ENCODE measurements at regions not wholly inside any gene's neighbourhood (a gene's known extent, or its start where the extent isn't known, plus 50 kb on each side); places are given as distances from the start of the nearest gene placed in this dataset.

DNA sequence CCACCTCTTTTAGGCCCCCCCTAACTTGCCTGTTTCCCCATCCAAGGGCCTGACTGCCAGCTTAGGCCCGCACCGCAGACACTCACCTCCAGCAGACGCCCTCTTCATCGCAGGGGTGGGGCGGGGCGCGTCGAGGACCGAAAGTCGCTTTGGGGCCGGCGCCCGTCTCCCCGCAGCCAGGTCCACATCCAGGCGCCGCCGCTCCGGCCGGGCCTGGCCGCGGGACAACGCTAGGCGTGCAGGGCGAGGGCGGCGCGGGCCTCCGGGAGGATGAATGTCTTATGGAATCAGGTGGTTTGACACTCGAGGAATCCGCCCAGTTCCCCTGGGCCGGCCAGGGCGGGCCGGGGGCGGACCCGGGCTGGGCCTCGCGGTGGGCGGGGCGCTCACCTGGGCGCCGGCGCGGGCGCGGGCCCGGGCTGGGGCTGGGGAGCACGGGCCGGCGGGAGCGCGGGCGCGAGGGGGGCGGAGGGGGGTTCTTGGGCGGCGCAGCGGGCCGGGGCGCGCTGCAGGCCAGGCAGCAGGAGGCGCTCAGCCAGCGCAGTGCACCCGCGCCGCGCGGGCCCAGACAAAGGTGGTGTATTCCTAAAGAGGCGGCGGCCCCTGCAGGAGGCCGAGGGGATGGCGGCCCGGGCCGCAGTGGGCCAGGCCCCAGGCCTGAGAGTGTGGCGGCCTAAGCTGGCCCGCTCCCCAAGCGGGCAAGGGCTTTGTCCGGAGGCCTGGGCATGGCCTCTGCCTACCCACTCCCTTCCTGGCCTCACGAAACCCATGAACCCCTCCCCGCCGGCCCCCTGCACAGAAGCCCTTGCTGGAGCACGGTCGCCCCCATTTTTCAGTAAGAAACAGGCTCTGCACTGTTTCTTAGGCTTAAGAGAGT, 177.6 kb downstream of the IGLL1 start:
- WGBS, 2 donors, result 6 to 12% methylated on average over 82 of the region's 82 CpGs
- DNase-seq, result peak; percentile 67
- intact Hi-C loops (cut with DNase I), result loop anchor here (1.0 kb wide), 1 partner anchor 137 kb away; no protein-coding TSS in a partner anchor
- Histone ChIP-seq H3K27me3 (peaks cover 0 to 12% (median 0%) of the 10 kb centered on the region in 3 donors), H3K9me3 (no peaks in the 10 kb centered on the region), H3K4me1 (peaks cover 0 to 10% (median 9%) of the 10 kb centered on the region in 4 donors), H3K27ac (peak overlapping the region in 1 of 4 donors; percentile 51), H3K36me3 (no peaks in the 10 kb centered on the region), H3K4me3 (peak overlapping the region in 3 of 4 donors; percentile 42 to 44 (median 43))
- TF ChIP-seq, protein P1, sequence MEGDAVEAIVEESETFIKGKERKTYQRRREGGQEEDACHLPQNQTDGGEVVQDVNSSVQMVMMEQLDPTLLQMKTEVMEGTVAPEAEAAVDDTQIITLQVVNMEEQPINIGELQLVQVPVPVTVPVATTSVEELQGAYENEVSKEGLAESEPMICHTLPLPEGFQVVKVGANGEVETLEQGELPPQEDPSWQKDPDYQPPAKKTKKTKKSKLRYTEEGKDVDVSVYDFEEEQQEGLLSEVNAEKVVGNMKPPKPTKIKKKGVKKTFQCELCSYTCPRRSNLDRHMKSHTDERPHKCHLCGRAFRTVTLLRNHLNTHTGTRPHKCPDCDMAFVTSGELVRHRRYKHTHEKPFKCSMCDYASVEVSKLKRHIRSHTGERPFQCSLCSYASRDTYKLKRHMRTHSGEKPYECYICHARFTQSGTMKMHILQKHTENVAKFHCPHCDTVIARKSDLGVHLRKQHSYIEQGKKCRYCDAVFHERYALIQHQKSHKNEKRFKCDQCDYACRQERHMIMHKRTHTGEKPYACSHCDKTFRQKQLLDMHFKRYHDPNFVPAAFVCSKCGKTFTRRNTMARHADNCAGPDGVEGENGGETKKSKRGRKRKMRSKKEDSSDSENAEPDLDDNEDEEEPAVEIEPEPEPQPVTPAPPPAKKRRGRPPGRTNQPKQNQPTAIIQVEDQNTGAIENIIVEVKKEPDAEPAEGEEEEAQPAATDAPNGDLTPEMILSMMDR (IDR thresholded peaks at IDR 0.05), result peak in 3 of 4 experiments; percentile 31 to 56 (median 34)
- TF ChIP-seq EP300 (IDR thresholded peaks at IDR 0.05), result no peak

DNA sequence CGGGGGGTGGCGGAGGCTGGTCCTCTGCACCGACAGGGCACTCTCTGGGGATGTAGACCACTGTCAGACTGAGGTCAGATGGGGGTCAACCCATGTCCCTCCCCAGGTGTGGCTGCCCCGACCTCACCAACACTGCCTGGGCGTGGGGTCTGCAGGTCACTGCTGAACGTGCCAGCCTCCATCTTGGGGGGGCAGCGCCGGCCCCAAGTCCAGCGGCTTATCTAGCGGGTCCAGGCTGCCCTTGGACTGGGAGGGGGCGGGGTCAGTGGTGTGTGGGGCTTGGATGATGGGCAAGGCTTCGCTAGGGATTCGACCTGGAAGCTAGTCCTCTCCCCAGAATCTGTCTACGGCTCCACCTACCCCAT, 178.2 kb downstream of the IGLL1 start:
- Histone ChIP-seq H3K4me3 (peak overlapping the region in 3 of 4 donors; percentile 42 to 44 (median 43)), H3K9me3 (no peaks in the 10 kb centered on the region), H3K27ac (peak overlapping the region in 1 of 4 donors; percentile 51), H3K27me3 (peaks cover 0 to 12% (median 0%) of the 10 kb centered on the region in 3 donors), H3K4me1 (peaks cover 0 to 10% (median 9%) of the 10 kb centered on the region in 4 donors), H3K36me3 (no peaks in the 10 kb centered on the region)
- WGBS, 2 donors, result 18 to 65% methylated on average over 14 of the region's 14 CpGs
- intact Hi-C loops (cut with DNase I), result loop anchor here (1.0 kb wide), 1 partner anchor 137 kb away; no protein-coding TSS in a partner anchor
- no peak for DNase-seq
- no peak for TF ChIP-seq POLR2AphosphoS5 (IDR thresholded peaks at IDR 0.05)
- TF ChIP-seq, protein P1 (IDR thresholded peaks at IDR 0.05), result no peak
- no peak for TF ChIP-seq EP300 (IDR thresholded peaks at IDR 0.05)
- TF ChIP-seq POLR2A (IDR thresholded peaks at IDR 0.05), result no peak

DNA sequence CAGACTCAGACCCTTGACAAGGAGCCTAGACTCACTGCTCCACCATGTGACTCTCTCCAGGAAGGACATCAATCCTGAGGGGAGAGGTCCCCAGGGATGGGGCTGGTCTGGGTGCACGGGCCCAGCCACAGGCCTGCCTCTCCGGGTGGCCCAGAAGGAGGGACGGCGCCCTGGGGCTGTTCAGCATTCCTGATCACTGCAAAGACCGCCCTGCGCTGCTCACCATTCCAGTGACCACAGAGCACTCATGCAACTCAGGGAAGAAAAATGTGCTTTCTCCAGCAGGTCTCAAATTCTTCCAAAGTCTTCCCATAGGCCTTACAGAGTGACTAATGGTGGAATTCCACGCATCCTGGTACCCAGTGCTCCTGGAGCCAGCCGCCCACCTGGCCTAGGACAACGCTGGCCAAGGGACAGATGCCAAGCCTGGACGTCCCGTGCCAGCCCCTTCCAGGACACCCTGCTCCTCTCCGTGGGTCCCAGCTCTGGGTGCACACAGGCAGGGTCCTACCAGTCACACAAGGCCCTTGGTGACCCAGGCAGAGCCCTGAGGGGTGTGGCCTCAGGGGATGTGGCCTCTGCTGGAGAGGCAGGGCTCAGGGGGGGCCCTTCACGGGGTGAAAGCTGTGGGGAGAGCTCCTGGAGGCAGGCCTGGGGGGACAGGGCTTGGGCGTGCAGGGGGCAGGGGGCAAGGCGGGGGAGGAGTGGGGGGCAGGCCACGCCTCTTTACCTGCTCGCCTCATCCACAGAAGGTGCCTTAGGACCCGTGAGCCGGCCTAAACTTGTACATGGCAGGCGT, 178.8 kb downstream of the IGLL1 start:
- no peaks in the 10 kb centered on the region for H3K36me3 ChIP-seq
- H3K27ac ChIP-seq, result no peak overlapping the region
- intact Hi-C loops (cut with DNase I), result no loop called here
- WGBS, 2 donors, result 54 to 85% methylated on average over 20 of the region's 20 CpGs
- H3K27me3 ChIP-seq, result peaks cover 0 to 12% (median 0%) of the 10 kb centered on the region in 3 donors
- H3K9me3 ChIP-seq, result no peaks in the 10 kb centered on the region
- peaks cover 0 to 10% (median 9%) of the 10 kb centered on the region in 4 donors for H3K4me1 ChIP-seq
- peak; percentile 56 for DNase-seq
- TF ChIP-seq EP300 (IDR thresholded peaks at IDR 0.05) (no peak), POLR2AphosphoS5 (IDR thresholded peaks at IDR 0.05) (no peak), POLR2A (IDR thresholded peaks at IDR 0.05) (no peak)
- TF ChIP-seq, protein P1 (IDR thresholded peaks at IDR 0.05), result no peak
- no peak overlapping the region for H3K4me3 ChIP-seq

DNA sequence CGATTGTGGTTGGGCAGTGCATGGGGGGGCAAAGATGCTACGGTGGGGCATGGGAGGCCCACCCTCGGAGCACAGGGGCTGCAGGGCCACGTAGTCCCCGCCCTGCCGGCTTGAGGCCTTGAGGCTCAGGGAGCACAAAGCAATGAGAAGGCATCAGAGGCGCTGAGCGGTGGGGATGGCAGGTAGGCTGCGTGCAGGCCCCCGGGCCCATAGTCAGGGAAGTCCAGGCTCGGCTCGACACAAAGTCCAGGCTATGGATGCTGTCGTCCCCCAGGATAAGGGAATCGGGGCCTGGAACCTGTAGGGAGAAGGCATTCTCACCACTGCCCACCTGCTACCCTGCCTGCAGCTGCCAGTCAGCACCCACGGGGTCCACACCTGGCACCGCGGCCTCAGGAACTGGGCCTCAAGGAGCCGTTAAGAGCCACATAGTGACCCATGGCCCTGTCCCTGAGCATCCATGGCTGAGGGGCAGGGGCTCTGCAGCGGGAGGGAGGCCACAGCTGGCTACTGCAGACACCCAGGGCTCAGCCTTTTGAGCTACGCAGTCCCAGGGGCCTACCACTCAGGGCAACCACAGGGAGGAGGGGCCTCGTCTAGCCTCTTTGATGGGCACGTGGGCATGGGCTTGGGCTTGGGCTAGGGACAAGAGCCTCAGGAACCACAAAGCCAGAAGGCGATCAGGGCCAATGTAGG, 179.7 kb downstream of the IGLL1 start:
- intact Hi-C loops (cut with DNase I), result no loop called here
- WGBS, 2 donors, result 80 to 85% methylated on average over 23 of the region's 23 CpGs
- DNase-seq, result peak; percentile 48
- Histone ChIP-seq H3K4me1 (peaks cover 0 to 10% (median 9%) of the 10 kb centered on the region in 4 donors), H3K27ac (no peak overlapping the region), H3K9me3 (no peaks in the 10 kb centered on the region), H3K27me3 (peaks cover 0 to 12% (median 0%) of the 10 kb centered on the region in 3 donors), H3K4me3 (no peak overlapping the region), H3K36me3 (no peaks in the 10 kb centered on the region)
- TF ChIP-seq POLR2AphosphoS5 (IDR thresholded peaks at IDR 0.05) (no peak), POLR2A (IDR thresholded peaks at IDR 0.05) (no peak), EP300 (IDR thresholded peaks at IDR 0.05) (no peak)
- TF ChIP-seq, protein P1 (IDR thresholded peaks at IDR 0.05), result no peak

Measured in sigmoid colon (tissue), 6 donors.